Activated CD4-positive, alpha-beta T cell treated with anti-CD3 and anti-CD28 coated beads, Interleukin-2, amount 50 U/mL, for 16 hours (primary cell): ENCODE measurements at regions not wholly inside any gene's neighbourhood (a gene's known extent, or its start where the extent isn't known, plus 50 kb on each side); places are given as distances from the start of the nearest gene placed in this dataset.
A peak's percentile ranks its signal among the peaks of the same experiment; 100 is the strongest.
"Not testable (repeated sequence)": the region's sequence is repeated elsewhere in the genome, so short reads cannot be mapped to it uniquely, and the experiment has no call there.

Source experiments
- DNase-seq: peaks from one replicate; pipeline ENCODE4 v3.0.0-alpha.2; 2020

DNA sequence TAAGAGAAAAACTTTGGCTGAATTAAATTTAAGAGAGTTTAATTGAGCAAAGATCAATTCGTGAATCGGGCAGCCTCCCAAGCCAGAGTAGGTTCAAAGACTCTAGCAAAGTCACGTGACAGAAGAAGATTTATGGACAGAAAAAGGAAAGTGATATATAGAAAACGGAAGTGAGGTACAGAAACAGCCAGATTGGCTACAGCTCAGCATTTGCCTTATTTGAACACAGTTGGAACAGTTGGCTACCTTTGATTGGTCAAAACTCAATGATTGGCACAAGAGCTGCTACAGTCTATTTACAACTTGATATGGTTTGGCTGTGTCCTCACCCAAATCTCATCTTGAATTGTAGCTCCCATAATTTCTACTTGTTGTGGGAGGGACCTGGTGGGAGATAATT is 102.6 kb downstream of the PLG start:
- DNase-seq: no peak

DNA sequence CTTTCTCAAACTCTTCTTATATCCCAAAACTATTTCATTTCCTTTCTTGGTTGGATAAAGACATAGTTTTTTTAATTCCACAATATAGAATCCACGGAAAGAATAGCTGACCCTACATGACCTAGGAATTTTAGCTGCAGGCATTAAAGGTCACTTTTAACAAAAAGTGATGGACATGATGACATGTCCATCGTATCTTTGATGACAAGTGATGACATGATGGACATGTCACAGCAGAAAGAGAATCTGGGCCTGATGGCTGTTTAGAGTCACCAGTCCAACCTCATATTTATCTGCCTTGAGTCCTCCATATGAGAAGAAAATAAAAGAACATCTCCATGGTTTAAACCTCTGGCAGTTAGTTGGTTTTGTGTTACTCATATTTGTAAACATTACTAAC is 106.2 kb downstream of the PLG start:
- DNase-seq: no peak

DNA sequence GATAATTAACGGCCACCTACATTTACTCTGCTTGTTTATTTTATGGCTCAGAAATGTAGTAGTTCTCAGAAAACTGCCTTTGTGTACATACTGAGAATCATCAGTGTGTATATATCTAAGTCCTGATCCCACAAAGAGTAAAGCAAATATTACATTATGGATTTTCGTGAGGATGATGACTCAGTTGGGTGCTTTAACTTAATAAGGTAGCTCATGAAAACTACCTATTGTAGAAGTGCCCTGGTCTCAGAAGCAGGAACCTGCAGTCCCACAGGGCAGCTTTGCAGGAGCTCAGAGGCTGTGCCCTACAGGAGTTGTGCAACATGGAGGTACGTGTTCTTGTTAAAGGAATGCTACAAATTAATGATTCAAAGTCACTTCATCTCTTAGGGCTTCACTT is 108.2 kb downstream of the PLG start:
- no peak for DNase-seq

DNA sequence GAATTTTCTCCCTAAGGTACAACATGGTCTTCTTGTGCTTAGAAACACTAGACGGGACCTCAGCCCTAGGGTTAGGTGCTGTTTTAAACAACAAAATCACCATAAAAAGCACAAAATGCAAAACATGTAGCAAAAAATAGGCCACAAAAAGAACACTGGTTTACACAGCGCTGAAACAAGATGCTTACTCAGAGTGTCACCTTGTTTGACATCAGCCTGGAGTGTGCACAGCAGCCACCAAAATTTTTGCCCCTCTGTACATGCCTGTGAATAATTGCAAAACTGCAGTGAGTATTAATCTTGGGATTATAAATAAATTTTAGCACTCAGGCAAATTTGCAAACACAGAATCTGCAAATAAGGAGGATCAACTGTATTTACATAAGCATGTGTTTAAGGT is 110.1 kb downstream of the PLG start:
- DNase-seq: no peak

DNA sequence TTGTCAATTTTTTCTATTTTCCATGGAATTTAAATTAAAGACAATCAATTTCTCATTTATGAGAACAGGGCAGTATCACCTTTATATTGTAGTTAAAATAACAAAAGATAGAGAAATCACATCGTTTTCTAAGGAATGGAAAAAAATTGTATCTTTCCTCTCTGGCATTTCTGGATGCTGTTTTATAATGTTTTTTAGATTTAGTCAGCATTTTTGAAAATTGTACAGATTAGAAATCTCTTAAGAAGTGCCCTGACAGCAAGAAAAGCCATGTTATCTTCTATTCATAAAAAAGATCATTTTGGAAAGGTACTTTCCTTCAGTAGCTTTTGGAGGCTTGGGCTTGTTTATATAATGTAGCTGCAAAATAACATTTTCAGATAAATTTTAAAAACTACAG is 116.9 kb downstream of the PLG start:
- DNase-seq: no peak

DNA sequence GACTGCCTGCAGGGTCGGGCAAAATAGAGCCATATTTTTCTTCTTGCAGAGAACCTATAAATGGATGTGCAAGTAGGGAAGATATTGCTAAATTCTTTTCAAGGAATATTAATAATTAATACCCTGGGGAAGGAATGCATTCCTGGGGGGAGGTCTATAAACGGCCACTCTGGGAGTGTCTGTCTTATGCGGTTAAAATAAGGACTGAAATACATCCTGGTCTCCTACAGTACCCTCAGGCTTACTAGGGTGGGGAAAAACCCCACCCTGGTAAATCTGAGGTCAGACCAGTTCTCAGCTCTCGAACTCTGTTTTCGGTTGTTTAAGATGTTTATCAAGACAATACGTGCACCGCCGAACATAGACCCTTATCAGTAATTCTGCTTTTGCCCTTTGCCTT is 118.6 kb downstream of the PLG start:
- DNase-seq: not testable (repeated sequence)

DNA sequence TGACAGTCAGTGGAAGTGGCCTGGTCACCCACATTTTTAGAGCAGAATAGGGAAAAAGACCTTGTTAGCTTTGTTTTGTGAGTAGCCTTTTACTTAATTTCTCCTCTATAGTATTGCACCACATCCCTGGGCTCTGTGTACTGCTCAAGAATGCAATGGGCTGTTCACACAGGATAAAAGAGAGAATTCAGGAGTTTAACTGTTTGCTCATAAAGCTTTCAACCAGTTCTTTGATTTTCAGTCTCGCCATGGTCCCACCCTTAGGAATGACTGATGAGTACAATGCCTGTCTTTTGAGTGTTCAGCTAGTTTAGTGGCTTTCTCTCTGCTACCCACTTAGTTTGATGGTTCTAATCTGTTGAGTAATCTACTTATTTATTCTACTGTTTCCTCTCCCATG is 129.7 kb downstream of the PLG start:
- DNase-seq: no peak

DNA sequence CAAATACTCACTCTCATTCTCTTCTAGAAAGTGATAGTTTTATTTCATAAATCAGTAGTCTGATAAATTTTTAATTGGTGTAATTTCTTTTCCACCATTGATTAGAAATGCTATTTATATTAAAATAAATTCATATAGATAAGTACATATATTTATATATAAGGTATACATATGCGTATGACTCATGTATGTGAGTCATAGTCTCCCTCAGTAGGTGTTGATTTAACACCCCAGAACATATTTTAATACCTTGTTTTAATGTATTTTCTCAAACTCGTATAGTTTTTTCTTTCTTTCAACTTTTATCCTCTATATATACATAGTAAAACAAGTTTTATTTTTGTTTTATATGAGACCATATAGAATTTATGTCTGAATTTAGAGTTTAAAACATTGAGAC is 130.4 kb downstream of the PLG start:
- DNase-seq: no peak

DNA sequence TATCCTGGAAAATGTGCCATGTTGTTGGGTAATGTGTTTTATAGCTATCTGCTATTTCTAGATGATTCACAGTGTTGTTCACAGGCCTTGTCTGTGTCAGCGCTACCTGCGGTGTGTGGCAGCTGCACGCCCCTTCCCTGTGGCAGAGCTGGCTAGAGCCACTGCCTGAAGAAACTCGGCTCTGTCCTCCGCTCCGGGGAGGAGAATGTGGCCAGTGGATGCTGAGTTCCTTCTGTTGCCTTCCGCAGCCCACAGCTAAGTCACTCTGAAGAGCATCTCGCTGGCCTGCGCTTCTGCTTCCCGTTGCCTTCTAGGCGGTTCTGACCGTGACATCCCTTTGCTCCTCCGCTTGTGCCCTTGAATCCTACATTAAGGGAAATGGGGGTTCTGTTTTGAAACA is 135.1 kb downstream of the PLG start:
- DNase-seq: no peak

DNA sequence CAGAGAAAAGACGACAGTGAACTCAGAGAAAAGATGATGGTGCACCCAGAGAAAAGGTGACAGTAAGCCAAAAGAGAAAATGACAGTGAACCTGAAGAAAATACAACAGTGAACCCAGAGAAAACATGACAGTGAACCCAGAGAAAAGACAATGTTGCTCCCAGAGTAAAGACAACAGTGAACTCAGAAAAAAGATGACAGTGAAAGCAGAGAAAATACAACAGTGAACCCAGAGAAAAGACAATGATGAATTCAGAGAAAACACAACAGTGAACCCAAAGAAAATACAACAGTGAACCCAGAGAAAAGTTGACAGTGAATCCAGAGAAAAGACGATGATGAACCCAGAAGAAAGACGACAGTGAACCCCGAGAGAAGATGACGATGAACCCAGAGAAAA is 140.5 kb upstream of the MAP3K4 start:
- no peak for DNase-seq

DNA sequence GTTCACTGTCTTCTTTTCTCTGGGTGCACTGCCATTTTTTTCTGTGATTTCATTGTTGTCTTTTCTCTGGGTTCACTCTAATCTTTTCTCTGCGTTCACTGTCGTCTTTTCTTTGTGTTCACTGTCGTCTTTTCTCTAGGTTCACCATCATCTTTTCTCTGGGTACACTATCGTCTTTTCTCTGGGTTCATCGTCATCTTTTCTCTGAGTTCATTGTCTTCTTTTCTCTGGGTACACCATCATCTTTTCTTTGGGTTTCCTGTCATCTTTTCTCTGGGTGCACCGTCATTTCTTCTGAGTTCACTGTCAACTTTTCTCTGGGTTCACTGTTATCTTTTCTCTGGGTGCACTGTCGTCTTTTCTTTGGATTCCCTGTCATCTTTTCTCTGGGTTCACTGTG is 137.6 kb upstream of the MAP3K4 start:
- no peak for DNase-seq

DNA sequence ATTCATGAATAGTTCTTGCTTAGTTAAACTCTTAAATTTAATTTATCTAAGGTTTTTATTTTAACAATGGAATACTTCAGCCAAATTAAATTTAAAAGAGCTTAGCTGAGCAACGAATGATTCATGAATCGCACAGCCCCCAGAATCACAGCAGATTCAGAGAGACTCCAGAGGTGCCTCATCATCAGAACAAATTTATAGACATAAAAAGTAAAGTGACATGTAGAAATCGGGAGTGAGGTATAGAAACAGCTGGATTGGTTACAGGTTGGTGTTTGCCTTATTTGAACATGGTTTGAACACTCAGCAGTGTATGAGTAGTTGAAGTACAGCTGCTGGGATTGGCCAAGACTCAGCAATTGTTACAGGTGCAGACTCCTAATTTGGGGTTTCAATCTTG is 132.7 kb upstream of the MAP3K4 start:
- no peak for DNase-seq

DNA sequence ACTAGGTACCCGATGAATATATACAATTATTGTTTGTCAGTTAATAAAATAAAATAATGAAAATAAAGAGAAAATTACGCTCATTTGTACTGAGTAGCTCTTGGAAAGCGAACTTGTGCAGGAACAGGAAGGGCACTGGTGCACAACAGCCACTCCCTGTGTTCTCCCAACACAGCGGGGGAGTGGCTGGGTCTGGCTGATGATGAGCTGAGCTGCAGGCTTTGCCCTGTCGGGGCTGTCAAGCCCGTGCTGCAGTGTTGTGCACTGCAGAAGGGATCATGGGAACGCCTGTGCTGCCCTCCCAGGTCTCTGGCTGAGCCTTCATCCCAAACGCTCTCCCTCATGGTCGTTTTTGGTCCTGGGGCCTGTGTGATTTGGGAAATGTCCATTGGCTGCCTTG is 131.7 kb upstream of the MAP3K4 start:
- no peak for DNase-seq

DNA sequence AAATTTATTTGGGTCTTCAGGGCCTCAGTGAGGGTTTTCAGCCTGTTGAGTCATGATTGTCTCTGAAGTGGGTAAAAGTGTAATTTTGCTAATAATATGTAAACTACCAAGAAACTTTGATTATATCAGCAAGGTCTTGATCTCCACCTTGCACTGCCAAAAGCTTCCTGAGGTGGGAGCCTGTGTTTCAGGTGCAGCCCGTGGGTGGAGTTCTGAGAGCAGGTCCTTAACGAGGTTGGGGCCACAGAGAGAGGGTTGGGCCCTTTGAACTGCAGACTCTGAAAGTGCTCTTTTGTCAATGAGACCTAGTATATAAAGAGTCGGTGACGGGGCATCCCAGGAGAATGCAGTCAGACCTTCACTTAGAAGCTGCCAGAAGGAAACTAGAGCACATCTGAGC is 129.7 kb upstream of the MAP3K4 start:
- DNase-seq: no peak

DNA sequence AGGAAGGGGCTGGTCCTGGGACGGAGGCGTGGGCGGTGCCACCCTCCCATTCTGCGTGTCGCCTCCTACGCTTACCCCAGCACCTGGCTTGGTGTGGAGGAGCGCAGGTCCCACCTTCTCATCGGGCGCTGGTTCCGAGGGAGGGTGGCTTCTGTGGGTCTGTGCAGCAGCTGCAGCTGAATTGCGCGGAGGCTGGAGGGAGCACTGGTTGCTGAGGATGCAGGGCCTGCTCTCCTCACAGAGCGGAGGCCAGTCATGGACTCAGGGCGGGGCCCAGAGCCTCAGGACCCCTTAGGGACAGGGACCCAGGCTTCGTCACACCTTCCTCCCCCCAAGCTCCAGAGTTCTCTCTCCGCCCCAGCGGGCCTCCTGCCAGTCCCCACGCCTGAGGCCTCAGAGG is 127.8 kb upstream of the MAP3K4 start:
- no peak for DNase-seq

DNA sequence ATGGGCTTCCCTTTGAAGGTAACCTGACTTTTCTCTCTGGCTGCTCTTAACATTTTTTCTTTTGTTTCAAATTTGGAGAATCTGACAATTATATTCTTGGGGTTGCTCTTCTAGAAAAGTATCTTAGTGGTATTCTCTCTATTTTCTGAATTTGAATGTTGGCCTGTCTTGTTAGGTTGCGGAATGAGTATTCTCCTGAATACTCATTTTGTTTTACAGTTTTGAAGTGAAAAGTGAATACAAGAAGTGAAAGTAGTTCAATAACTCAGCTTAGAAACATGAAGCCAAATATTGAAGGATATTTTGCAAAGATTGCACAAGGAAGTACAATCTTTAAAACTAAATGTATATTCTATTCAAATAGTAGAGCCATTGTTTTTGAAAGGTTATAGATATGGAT is 120.2 kb upstream of the MAP3K4 start:
- peak; percentile 1 for DNase-seq

DNA sequence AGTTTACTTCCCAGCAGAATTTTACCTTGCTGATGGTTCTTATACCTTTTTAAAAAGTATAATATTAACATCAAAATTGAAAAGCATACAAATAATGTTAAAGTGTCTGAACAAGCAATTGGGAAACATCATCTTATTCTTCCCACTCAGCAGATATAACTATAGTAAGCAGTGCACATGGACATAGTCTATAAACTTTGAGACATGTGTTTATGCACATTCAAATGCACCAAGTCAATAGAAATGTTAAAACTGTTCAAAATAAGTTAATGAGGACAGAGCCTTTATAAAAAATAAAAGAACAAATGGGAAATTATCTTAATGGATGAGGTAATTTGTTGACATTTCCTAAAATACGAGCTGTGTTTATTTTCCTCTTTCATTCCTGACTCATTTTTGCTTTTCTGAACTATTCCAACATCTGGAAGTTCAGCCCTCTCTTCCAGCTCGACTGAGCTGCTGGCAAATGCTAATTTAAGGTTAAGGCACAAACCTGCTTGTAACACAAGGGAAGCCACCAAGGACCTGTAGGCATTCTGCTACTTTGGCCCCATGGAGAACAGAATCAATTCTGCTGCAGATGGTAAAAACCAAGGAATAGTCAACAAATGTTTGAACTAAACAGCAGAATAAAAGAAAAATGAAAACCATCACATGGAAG is 110.3 kb upstream of the MAP3K4 start:
- DNase-seq: no peak

DNA sequence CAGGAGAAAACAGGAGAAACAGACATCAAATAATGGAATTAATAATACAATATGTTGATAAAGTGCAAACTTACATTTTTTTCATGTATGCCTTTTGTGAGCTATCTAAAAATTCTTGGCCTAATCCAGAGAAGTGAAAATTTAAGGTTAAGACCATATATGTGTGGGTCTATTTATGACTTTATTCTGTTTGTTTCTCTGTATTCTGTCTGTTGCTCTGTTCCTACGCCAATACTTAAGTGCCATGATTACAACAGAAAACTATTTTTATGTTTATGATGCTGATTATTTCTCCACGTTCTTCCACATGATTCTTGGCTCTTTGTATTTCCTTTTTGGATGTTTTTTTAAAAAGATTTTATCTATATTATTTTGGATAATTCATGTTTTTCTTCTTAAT is 109.6 kb upstream of the MAP3K4 start:
- DNase-seq: no peak

DNA sequence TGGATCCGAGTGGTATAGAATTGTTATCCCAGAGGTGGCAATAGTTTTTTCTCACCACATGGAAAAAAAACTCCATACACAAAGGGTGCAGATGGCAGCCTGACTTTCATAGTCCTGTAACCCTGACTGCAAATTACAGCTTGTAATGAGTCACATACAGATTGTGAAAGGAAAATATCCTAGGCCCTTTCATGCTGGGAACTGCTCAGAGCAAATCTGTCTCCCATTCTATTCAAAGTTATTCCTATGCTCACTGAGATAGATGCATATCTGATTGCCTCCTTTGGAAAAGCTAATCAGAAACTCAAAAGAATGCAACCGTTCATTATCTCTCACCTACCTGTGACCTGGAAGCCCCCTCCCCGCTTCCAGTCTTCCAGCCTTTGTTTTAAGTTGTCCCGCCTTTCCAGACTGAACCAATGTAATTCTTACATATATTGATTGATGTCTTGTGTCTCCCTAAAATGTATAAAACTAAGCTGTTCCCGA is 108.7 kb upstream of the MAP3K4 start:
- DNase-seq: no peak

DNA sequence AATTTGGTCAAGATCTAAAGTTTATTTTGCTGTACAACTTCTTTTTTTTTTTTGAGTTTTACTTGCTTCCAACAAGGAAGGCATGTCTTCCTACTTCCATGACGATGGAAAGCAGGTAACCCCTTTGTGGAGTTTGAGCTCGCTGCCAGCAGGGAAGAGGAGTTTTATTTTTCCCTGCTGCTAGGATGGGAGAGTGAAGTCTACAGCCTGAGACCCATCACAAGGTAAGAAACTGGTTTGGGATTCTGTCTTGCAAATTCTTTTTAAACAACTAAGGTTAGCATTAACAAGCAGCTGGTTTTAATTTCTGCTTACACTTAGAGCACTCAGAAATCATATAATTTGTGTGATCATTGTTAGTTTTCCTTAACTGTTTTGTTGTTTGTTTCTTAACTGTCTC is 108.0 kb upstream of the MAP3K4 start:
- DNase-seq: no peak

DNA sequence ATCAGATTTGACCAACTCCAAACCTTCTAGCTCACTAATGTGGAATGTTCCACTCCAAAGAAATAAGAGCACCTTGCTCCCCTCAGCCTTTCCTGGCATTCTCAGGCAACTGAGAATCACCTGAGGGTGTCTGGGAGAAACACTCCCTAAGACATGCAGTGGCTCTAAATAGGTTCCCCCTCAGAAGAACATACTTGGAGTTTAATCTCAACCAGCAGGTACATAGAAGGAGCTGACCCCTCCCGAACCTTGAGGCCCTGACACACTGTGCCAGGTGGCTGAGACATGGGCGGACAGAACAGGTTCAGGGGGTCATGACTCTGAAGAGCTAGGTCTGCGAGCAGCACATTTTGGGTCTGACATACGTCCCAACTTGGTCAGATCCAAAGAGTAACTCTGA is 107.6 kb upstream of the MAP3K4 start:
- no peak for DNase-seq

DNA sequence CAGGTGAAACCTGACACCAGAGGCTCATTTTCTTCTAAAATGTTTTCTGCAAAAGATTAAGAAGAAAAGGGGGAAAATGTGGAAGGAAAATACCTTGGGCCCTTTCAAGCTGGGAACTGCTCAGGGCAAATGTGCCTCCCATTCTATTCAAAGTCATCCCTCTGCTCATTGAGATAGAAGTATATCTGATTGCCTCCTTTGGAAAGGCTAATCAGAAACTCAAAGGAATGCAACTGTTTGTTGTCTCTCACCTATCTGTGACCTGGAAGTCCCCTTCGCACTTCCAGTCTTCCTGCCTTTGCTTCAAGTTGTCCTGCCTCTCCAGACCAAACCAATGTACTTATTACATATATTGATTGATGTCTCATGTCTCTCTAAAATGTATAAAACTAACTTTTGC is 102.4 kb upstream of the MAP3K4 start:
- DNase-seq: not testable (repeated sequence)

DNA sequence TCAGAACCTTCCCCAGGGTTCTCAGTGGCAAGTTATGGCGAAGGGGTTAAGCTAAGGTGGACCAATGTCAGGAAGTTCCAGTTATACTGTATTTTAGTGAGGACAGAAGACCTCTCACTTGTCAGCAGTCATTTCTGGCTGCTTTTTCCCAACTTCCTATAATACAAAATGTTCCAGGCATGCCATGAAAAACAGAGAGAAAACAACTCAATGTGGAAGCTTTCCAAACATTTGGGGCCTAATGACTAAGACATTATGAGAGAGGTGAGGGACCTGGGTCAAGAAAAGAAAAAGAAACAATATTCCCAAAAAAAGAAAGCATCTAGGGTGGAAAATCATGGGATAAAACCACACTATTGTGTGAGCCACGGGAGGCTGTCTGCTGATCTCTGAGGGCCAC is 99.9 kb upstream of the MAP3K4 start:
- no peak for DNase-seq

DNA sequence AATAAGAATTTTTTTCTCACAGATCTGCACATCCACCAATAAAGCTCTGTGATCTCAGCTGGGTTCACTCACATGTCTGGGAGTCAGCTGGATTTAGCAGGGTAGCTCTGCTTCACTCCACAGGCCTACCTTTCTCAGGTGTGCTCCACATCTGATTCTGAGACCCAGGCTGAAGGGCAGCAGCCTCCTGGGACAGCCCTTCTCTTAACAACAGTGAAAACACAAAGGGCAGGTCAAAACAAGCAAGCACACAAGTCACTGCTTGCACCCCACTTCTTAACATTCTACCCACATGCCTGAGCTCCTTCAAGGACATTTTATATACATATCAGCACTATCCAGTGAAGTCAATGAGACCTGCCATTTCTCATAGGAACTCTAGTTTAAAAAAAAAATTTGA is 96.0 kb upstream of the MAP3K4 start:
- no peak for DNase-seq

DNA sequence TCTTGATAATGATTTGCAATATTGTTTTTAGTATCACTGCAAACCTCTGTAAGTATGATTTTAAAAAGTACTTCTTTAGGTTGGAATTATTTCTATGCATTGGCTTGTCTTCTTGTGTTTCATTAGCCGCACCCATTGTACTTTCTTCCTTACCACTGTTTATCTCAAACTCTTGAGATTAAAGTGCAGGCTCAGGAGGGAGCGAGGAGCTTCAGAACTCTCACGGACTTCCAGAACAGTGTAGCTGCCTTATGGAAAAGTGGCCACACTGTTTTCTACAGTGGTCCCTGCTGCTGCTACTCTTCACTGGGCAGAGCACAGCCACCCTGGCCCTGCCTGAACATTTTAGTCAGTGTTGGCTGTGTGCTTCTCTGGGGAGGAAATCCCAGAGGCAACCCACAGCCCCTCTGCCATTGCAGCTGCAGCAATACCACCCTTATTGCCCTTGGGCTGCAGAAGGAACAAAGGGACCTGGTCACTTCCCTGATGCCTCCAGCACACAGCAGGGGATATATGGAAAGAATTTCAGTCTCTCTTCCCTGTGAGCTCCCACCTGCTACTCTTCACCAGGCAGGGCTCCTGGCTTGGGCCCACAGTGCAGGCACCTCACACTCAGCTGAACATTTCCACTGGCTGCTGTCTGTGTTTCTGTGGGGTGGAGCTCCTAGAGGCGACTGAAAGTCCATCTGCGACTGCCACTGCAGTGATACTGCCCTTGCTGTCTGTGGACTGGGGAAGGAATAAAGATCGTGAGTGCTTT is 91.7 kb upstream of the MAP3K4 start:
- DNase-seq: no peak
